Esophagus squamous epithelium (tissue), 4 donors: ENCODE measurements at regions not wholly inside any gene's neighbourhood (a gene's known extent, or its start where the extent isn't known, plus 50 kb on each side); places are given as distances from the start of the nearest gene placed in this dataset.

Experiments
- CTCF ChIP-seq, 6 experiments: fragments of 450-650 bp in 4 of 6; fragments of 200-600 bp in 2 of 6; sonication (generic) in 2 of 6; IDR thresholded peaks; one replicate each; pipeline ENCODE4 v1.5.1; 2016 to 2019; ENCODE audit warnings: antibody characterized with exemption in 6 of 6, mild to moderate bottlenecking in 4 of 6, moderate library complexity in 4 of 6
- POLR2A ChIP-seq, 4 donors: fragments of 450-650 bp; IDR thresholded peaks; one replicate each; pipeline ENCODE4 v1.6.1; 2017; ENCODE audit warnings: antibody characterized with exemption in 4 of 4, mild to moderate bottlenecking in 4 of 4, moderate library complexity in 3 of 4

GRCh38 chrY:19587311-19587710 lies 157.2 kb downstream of the KDM5D start:
- TF ChIP-seq CTCF (IDR thresholded peaks at IDR 0.05) (no peak), POLR2A (IDR thresholded peaks at IDR 0.05) (no peak)
